Panc1 (cell line): ENCODE measurements at regions not wholly inside any gene's neighbourhood (a gene's known extent, or its start where the extent isn't known, plus 50 kb on each side); places are given as distances from the start of the nearest gene placed in this dataset.

Experiments
- ATAC-seq: fragments of 200-7000 bp; cut with Tn5 transposase; 2 replicates; pipeline ENCODE4 v1.9.1; 2020; ENCODE audit warnings: mild to moderate bottlenecking, moderate library complexity
- BruUV-seq: library from RNA; stranded (reverse); fragments of 400-500 nt; replicated peaks from 2 replicates; lab custom pipeline; 2021; lab: Mats Ljungman, UMichigan
- CTCF ChIA-PET: fragments of 300-600 bp; sonication (Branson Sonifier 250); formaldehyde crosslinking; loops from one replicate; lab custom pipeline; 2022; ENCODE audit warnings: antibody characterized with exemption; lab: Charles Lee
- POLR2A ChIA-PET: fragments of 300-600 bp; sonication (Branson Sonifier 250); formaldehyde crosslinking; loops from one replicate; lab custom pipeline; 2022; ENCODE audit warnings: antibody characterized with exemption; lab: Charles Lee
- DNase-seq: peaks from one replicate; pipeline ENCODE4 v3.0.0-alpha.2; 2010; ENCODE audit warnings: low read depth, low spot score
- H3K27ac ChIP-seq: 2 replicates; pipeline ENCODE4 v1.5.1; 2011; ENCODE audit warnings: mild to moderate bottlenecking, low read length, inconsistent platforms
- H3K27me3 ChIP-seq: fragments of 200-500 bp; sonication (Bioruptor generic); 2 replicates; pipeline ENCODE4 v1.6.0; 2014; ENCODE audit warnings: low read length, inconsistent platforms; ENCODE audit not compliant: control insufficient read depth, insufficient read depth
- H3K36me3 ChIP-seq: fragments of 200-500 bp; sonication (Bioruptor generic); 2 replicates; pipeline ENCODE4 v1.5.1; 2014; ENCODE audit warnings: inconsistent platforms, mild to moderate bottlenecking, low read length, moderate library complexity; ENCODE audit not compliant: control insufficient read depth, insufficient read depth
- H3K4me1 ChIP-seq: 2 replicates; pipeline ENCODE4 v1.5.1; 2011; ENCODE audit warnings: inconsistent platforms, mild to moderate bottlenecking, low read length, moderate library complexity; ENCODE audit not compliant: control insufficient read depth, insufficient read depth
- H3K4me3 ChIP-seq, 2 experiments: 2 replicates each; pipeline ENCODE4 v1.5.1; 2011 to 2012; ENCODE audit warnings: low read depth in 2 of 2, low read length in 2 of 2, mild to moderate bottlenecking in 2 of 2, inconsistent platforms in 1 of 2, moderate library complexity in 1 of 2
- H3K9me3 ChIP-seq: fragments of 200-500 bp; sonication (Bioruptor generic); 2 replicates; pipeline ENCODE4 v1.5.1; 2014; ENCODE audit warnings: low read depth, mild to moderate bottlenecking, inconsistent platforms, low read length, moderate library complexity; ENCODE audit not compliant: control insufficient read depth, insufficient read depth
- CTCF ChIP-seq: fragments of 450-650 bp; IDR thresholded peaks from 2 replicates; pipeline ENCODE4 v1.5.1; 2017; ENCODE audit warnings: mild to moderate bottlenecking
- POLR2AphosphoS5 ChIP-seq: IDR thresholded peaks from 2 replicates; pipeline ENCODE4 v1.6.1; 2012; ENCODE audit warnings: mild to moderate bottlenecking, low read depth, low read length, moderate library complexity
- REST ChIP-seq, 2 experiments: IDR thresholded peaks; 2 replicates each; pipeline ENCODE4 v1.6.1; 2011 to 2012; ENCODE audit warnings: low read depth in 2 of 2, control low read depth in 1 of 2, low read length in 1 of 2, mild to moderate bottlenecking in 1 of 2, moderate library complexity in 1 of 2; ENCODE audit not compliant: insufficient read depth in 1 of 2
- SIN3A ChIP-seq: IDR thresholded peaks from 2 replicates; pipeline ENCODE4 v1.6.1; 2012; ENCODE audit warnings: low read depth, mild to moderate bottlenecking, low read length, moderate library complexity, borderline replicate concordance; ENCODE audit not compliant: insufficient read depth
- TCF7L2 ChIP-seq: IDR thresholded peaks from 2 replicates; pipeline ENCODE4 v1.6.1; 2011; ENCODE audit warnings: mild to moderate bottlenecking, low read depth, low read length, inconsistent platforms
- in situ Hi-C: cut with HindIII; loops from 2 replicates; pipeline ENCODE4 v1.10.0; 2016; ENCODE audit warnings: low sequenced_read_pairs, low pct_unique_long_range_greater_than_20kb
- intact Hi-C: fragments of 100-400 bp; cut with micrococcal nuclease; formaldehyde crosslinking; loops from one replicate; pipeline ENCODE4 v1.10.0; 2022; ENCODE audit not compliant: unreplicated experiment

- no peaks in the 10 kb centered on the region for H3K4me1 ChIP-seq
- TF ChIP-seq CTCF (no peak), REST (IDR thresholded peaks at IDR 0.05; ENCODE audit: insufficient read depth in 1 of 2, low read depth in 2 of 2, low read length in 1 of 2) (no peak), POLR2AphosphoS5 (no peak), TCF7L2 (no peak), SIN3A (no peak)
- POLR2A ChIA-PET, result no interaction called here
- in situ Hi-C loops (no loop called here), intact Hi-C loops (no loop called here)
- CTCF ChIA-PET, result no interaction called here
- no peaks in the 10 kb centered on the region for H3K9me3 ChIP-seq
- no peaks in the 10 kb centered on the region for H3K36me3 ChIP-seq
- no peak overlapping the region for H3K27ac ChIP-seq
- no TSS peak for BruUV-seq
- no peaks in the 10 kb centered on the region for H3K27me3 ChIP-seq
- DNase-seq, result no peak
- H3K4me3 ChIP-seq, result no peak overlapping the region
- ATAC-seq, result no peak
Measured at GRCh38 chr1:238370599-238370998, 479.9 kb upstream of the ZP4 start.

- TF ChIP-seq SIN3A (no peak), CTCF (no peak), POLR2AphosphoS5 (no peak), REST (IDR thresholded peaks at IDR 0.05; ENCODE audit: insufficient read depth in 1 of 2, low read depth in 2 of 2, low read length in 1 of 2) (no peak), TCF7L2 (no peak)
- no TSS peak for BruUV-seq
- intact Hi-C loops (no loop called here), in situ Hi-C loops (no loop called here)
- Histone ChIP-seq H3K36me3 (no peaks in the 10 kb centered on the region), H3K9me3 (no peaks in the 10 kb centered on the region), H3K27me3 (no peaks in the 10 kb centered on the region), H3K27ac (no peak overlapping the region), H3K4me1 (no peaks in the 10 kb centered on the region), H3K4me3 (no peak overlapping the region)
- POLR2A ChIA-PET, result no interaction called here
- ATAC-seq (no peak), DNase-seq (no peak)
- CTCF ChIA-PET, result no interaction called here
Measured at GRCh38 chr1:238364214-238364892, 473.6 kb upstream of the ZP4 start.
